BLaER1 (cell line): ENCODE measurements at regions not wholly inside any gene's neighbourhood (a gene's known extent, or its start where the extent isn't known, plus 50 kb on each side); places are given as distances from the start of the nearest gene placed in this dataset.

Experiments
- H3K27ac ChIP-seq: shearing (Covaris generic); formaldehyde crosslinking; 2 replicates; pipeline ENCODE4 v1.8.1; 2022
- H3K27me3 ChIP-seq: shearing (Covaris generic); formaldehyde crosslinking; 2 replicates; pipeline ENCODE4 v1.8.1; 2022
- H3K36me3 ChIP-seq: shearing (Covaris generic); formaldehyde crosslinking; 2 replicates; pipeline ENCODE4 v1.8.1; 2022
- H3K4me1 ChIP-seq: shearing (Covaris generic); formaldehyde crosslinking; 2 replicates; pipeline ENCODE4 v1.8.1; 2022
- H3K4me2 ChIP-seq: shearing (Covaris generic); formaldehyde crosslinking; 2 replicates; pipeline ENCODE4 v1.8.1; 2022
- H3K4me3 ChIP-seq: shearing (Covaris generic); formaldehyde crosslinking; 2 replicates; pipeline ENCODE4 v1.8.1; 2022
- H3K9ac ChIP-seq: shearing (Covaris generic); formaldehyde crosslinking; 2 replicates; pipeline ENCODE4 v1.8.1; 2022
- H3K9me3 ChIP-seq: shearing (Covaris generic); formaldehyde crosslinking; 2 replicates; pipeline ENCODE4 v1.8.1; 2022
- H4K20me1 ChIP-seq: shearing (Covaris generic); formaldehyde crosslinking; 2 replicates; pipeline ENCODE4 v1.8.1; 2022
- Cebpa-rat ChIP-seq: shearing (Covaris generic); IDR thresholded peaks from 2 replicates; pipeline ENCODE4 v1.8.1; 2022

GRCh38 chr4:129604632-129605255, 508.8 kb downstream of the C4orf33 start:
- Histone ChIP-seq H3K9ac (no peak overlapping the region), H4K20me1 (no peaks in the 10 kb centered on the region), H3K4me3 (no peak overlapping the region), H3K27ac (no peak overlapping the region), H3K4me1 (peaks cover 11% of the 10 kb centered on the region; the same call in 1 of the 2 replicates), H3K36me3 (no peaks in the 10 kb centered on the region), H3K4me2 (no peak overlapping the region), H3K27me3 (no peaks in the 10 kb centered on the region), H3K9me3 (no peaks in the 10 kb centered on the region)
- TF ChIP-seq Cebpa-rat, result no peak

GRCh38 chr4:129614611-129615010, 518.7 kb downstream of the C4orf33 start:
- Histone ChIP-seq H3K4me2 (no peak overlapping the region), H3K4me1 (no peaks in the 10 kb centered on the region)

GRCh38 chr4:129622566-129622965, 526.6 kb downstream of the C4orf33 start:
- Histone ChIP-seq H3K27me3 (no peaks in the 10 kb centered on the region), H3K36me3 (no peaks in the 10 kb centered on the region), H3K9me3 (no peaks in the 10 kb centered on the region), H3K4me3 (no peak overlapping the region), H3K4me1 (peaks cover 15% of the 10 kb centered on the region), H4K20me1 (no peaks in the 10 kb centered on the region), H3K27ac (no peak overlapping the region), H3K4me2 (no peak overlapping the region), H3K9ac (no peak overlapping the region)
- no peak for TF ChIP-seq Cebpa-rat

More at GRCh38 chr4:129614611-129615010, 518.7 kb downstream of the C4orf33 start:
- H3K27me3 ChIP-seq, result no peaks in the 10 kb centered on the region
- H3K9ac ChIP-seq, result no peak overlapping the region
- TF ChIP-seq Cebpa-rat, result no peak
- H4K20me1 ChIP-seq, result no peaks in the 10 kb centered on the region
- H3K27ac ChIP-seq, result no peak overlapping the region
- H3K9me3 ChIP-seq, result no peaks in the 10 kb centered on the region
- no peak overlapping the region for H3K4me3 ChIP-seq
- no peaks in the 10 kb centered on the region for H3K36me3 ChIP-seq

- no peaks in the 10 kb centered on the region for H3K36me3 ChIP-seq
- peak overlapping the region; percentile 36 for H3K4me2 ChIP-seq
- no peaks in the 10 kb centered on the region for H3K27me3 ChIP-seq
- TF ChIP-seq Cebpa-rat, result no peak
- H3K9me3 ChIP-seq, result no peaks in the 10 kb centered on the region
- no peak overlapping the region for H3K4me3 ChIP-seq
- peaks cover 15% of the 10 kb centered on the region for H3K4me1 ChIP-seq
- no peak overlapping the region for H3K9ac ChIP-seq
- H3K27ac ChIP-seq, result 0 out of 2 replicates have a peak overlapping the region, but pooled peaks have one; percentile 4
- no peaks in the 10 kb centered on the region for H4K20me1 ChIP-seq
Observed at GRCh38 chr4:129623233-129623875, 527.4 kb downstream of the C4orf33 start.

GRCh38 chr4:129641179-129641578, 545.2 kb downstream of the C4orf33 start:
- H3K9ac ChIP-seq, result no peak overlapping the region
- no peak overlapping the region for H3K4me2 ChIP-seq
- no peak for TF ChIP-seq Cebpa-rat
- no peaks in the 10 kb centered on the region for H4K20me1 ChIP-seq
- H3K36me3 ChIP-seq, result no peaks in the 10 kb centered on the region
- H3K9me3 ChIP-seq, result no peaks in the 10 kb centered on the region
- H3K27me3 ChIP-seq, result no peaks in the 10 kb centered on the region
- no peak overlapping the region for H3K27ac ChIP-seq
- H3K4me1 ChIP-seq, result no peaks in the 10 kb centered on the region
- no peak overlapping the region for H3K4me3 ChIP-seq

- H4K20me1 ChIP-seq, result no peaks in the 10 kb centered on the region
- no peak overlapping the region for H3K9ac ChIP-seq
- no peak overlapping the region for H3K4me2 ChIP-seq
- H3K9me3 ChIP-seq, result no peaks in the 10 kb centered on the region
- no peaks in the 10 kb centered on the region for H3K27me3 ChIP-seq
- no peaks in the 10 kb centered on the region for H3K36me3 ChIP-seq
- H3K4me3 ChIP-seq, result no peak overlapping the region
- H3K27ac ChIP-seq, result no peak overlapping the region
- no peaks in the 10 kb centered on the region for H3K4me1 ChIP-seq
- no peak for TF ChIP-seq Cebpa-rat
Observed at GRCh38 chr4:129645461-129645860, 549.5 kb downstream of the C4orf33 start.

- Histone ChIP-seq H3K4me1 (no peaks in the 10 kb centered on the region), H3K9me3 (no peaks in the 10 kb centered on the region), H3K36me3 (no peaks in the 10 kb centered on the region), H3K4me2 (no peak overlapping the region), H3K27ac (no peak overlapping the region), H3K9ac (no peak overlapping the region), H4K20me1 (no peaks in the 10 kb centered on the region), H3K27me3 (no peaks in the 10 kb centered on the region), H3K4me3 (no peak overlapping the region)
- TF ChIP-seq Cebpa-rat, result no peak
Observed at GRCh38 chr4:129668092-129668491, 572.1 kb downstream of the C4orf33 start.

GRCh38 chr4:129672941-129673340, 577.0 kb downstream of the C4orf33 start:
- H3K4me3 ChIP-seq, result no peak overlapping the region
- no peak overlapping the region for H3K27ac ChIP-seq
- H4K20me1 ChIP-seq, result no peaks in the 10 kb centered on the region
- H3K4me1 ChIP-seq, result no peaks in the 10 kb centered on the region
- H3K9ac ChIP-seq, result no peak overlapping the region
- no peaks in the 10 kb centered on the region for H3K27me3 ChIP-seq
- H3K4me2 ChIP-seq, result no peak overlapping the region
- no peaks in the 10 kb centered on the region for H3K36me3 ChIP-seq
- no peak for TF ChIP-seq Cebpa-rat
- peaks cover 15% of the 10 kb centered on the region for H3K9me3 ChIP-seq

GRCh38 chr4:129675036-129675435, 579.1 kb downstream of the C4orf33 start:
- Histone ChIP-seq H3K4me3 (no peak overlapping the region), H3K27ac (no peak overlapping the region), H3K27me3 (no peaks in the 10 kb centered on the region), H3K4me1 (no peaks in the 10 kb centered on the region), H4K20me1 (no peaks in the 10 kb centered on the region), H3K36me3 (no peaks in the 10 kb centered on the region), H3K4me2 (no peak overlapping the region), H3K9ac (no peak overlapping the region), H3K9me3 (peaks cover 17% of the 10 kb centered on the region)
- TF ChIP-seq Cebpa-rat, result peak; percentile 39; the same call in 1 of the 2 replicates

- Histone ChIP-seq H3K36me3 (no peaks in the 10 kb centered on the region), H3K9ac (no peak overlapping the region), H3K4me1 (no peaks in the 10 kb centered on the region), H4K20me1 (no peaks in the 10 kb centered on the region), H3K4me2 (no peak overlapping the region), H3K27ac (no peak overlapping the region), H3K4me3 (no peak overlapping the region), H3K27me3 (no peaks in the 10 kb centered on the region), H3K9me3 (peaks cover 17% of the 10 kb centered on the region)
- TF ChIP-seq Cebpa-rat, result no peak
Observed at GRCh38 chr4:129676934-129677333, 581.0 kb downstream of the C4orf33 start.
